ENCODE measurements at regions not wholly inside any gene's neighbourhood (a gene's known extent, or its start where the extent isn't known, plus 50 kb on each side); places are given as distances from the start of the nearest gene placed in this dataset.

GRCh38 chr13:76634431-76635191 is 251.6 kb downstream of the KCTD12 start:
- TF ChIP-seq CTCF (IDR thresholded peaks at IDR 0.05; ENCODE audit: control extremely low read depth, extremely low read depth): no peak
- 77 to 88% methylated on average over 6 of the region's 6 CpGs for WGBS, 2 donors
- DNase-seq (no peak), ATAC-seq (ENCODE audit: insufficient read depth, low FRiP score) (no peak)
- H3K36me3 ChIP-seq (ENCODE audit: control insufficient read depth in 4 of 4, insufficient read depth in 4 of 4, low read length in 4 of 4): no peaks in the 10 kb centered on the region
- no peak overlapping the region for H3K27ac ChIP-seq (ENCODE audit: low read depth in 1 of 2, low read length in 1 of 2)
- H3K4me1 ChIP-seq (ENCODE audit: control insufficient read depth in 5 of 5, insufficient read depth in 5 of 5, low read length in 5 of 5): peaks cover 0 to 28% (median 2%) of the 10 kb centered on the region in 5 donors
- H3K9me3 ChIP-seq (ENCODE audit: control insufficient read depth in 4 of 4, insufficient read depth in 3 of 4, low read length in 3 of 4): no peaks in the 10 kb centered on the region
- no peak overlapping the region for H3K9ac ChIP-seq (ENCODE audit: insufficient read depth in 1 of 2, low read length in 2 of 2)
- no peak overlapping the region for H3K4me3 ChIP-seq
- H3K27me3 ChIP-seq (ENCODE audit: control insufficient read depth in 3 of 3, insufficient read depth in 3 of 3, low read length in 2 of 3): no peaks in the 10 kb centered on the region

GRCh38 chr13:76632401-76633044 is 253.7 kb downstream of the KCTD12 start:
- Histone ChIP-seq H3K9me3 (ENCODE audit: control insufficient read depth in 4 of 4, insufficient read depth in 3 of 4, low read length in 3 of 4) (peaks cover 0 to 2% (median 0%) of the 10 kb centered on the region in 4 donors), H3K27ac (ENCODE audit: low read depth in 1 of 2, low read length in 1 of 2) (no peak overlapping the region)
- no peak for ATAC-seq (ENCODE audit: insufficient read depth, low FRiP score)

GRCh38 chr13:76630629-76631230 is 255.5 kb downstream of the KCTD12 start:
- Histone ChIP-seq H3K36me3 (ENCODE audit: control insufficient read depth in 4 of 4, insufficient read depth in 4 of 4, low read length in 4 of 4) (no peaks in the 10 kb centered on the region), H3K4me1 (ENCODE audit: control insufficient read depth in 5 of 5, insufficient read depth in 5 of 5, low read length in 5 of 5) (peaks cover 0 to 3% (median 0%) of the 10 kb centered on the region in 5 donors), H3K9ac (ENCODE audit: insufficient read depth in 1 of 2, low read length in 2 of 2) (no peak overlapping the region), H3K9me3 (ENCODE audit: control insufficient read depth in 4 of 4, insufficient read depth in 3 of 4, low read length in 3 of 4) (peaks cover 0 to 2% (median under 1%) of the 10 kb centered on the region in 4 donors), H3K27ac (ENCODE audit: low read depth in 1 of 2, low read length in 1 of 2) (no peak overlapping the region), H3K27me3 (ENCODE audit: control insufficient read depth in 3 of 3, insufficient read depth in 3 of 3, low read length in 2 of 3) (no peaks in the 10 kb centered on the region), H3K4me3 (no peak overlapping the region)
- no peak for TF ChIP-seq CTCF (IDR thresholded peaks at IDR 0.05; ENCODE audit: control extremely low read depth, extremely low read depth)
- ATAC-seq (ENCODE audit: insufficient read depth, low FRiP score) (no peak), DNase-seq (no peak)
- 82 to 91% methylated on average over 5 of the region's 5 CpGs for WGBS, 2 donors

More at GRCh38 chr13:76632401-76633044, 253.7 kb downstream of the KCTD12 start:
- H3K9ac ChIP-seq (ENCODE audit: insufficient read depth in 1 of 2, low read length in 2 of 2): no peak overlapping the region
- H3K36me3 ChIP-seq (ENCODE audit: control insufficient read depth in 4 of 4, insufficient read depth in 4 of 4, low read length in 4 of 4): no peaks in the 10 kb centered on the region
- peak in 1 of 3 donors; percentile 29 for DNase-seq
- H3K4me1 ChIP-seq (ENCODE audit: control insufficient read depth in 5 of 5, insufficient read depth in 5 of 5, low read length in 5 of 5): peaks cover 0 to 21% (median 2%) of the 10 kb centered on the region in 5 donors
- WGBS, 2 donors: 68 to 73% methylated on average over 3 of the region's 3 CpGs
- no peak overlapping the region for H3K4me3 ChIP-seq
- no peak for TF ChIP-seq CTCF (IDR thresholded peaks at IDR 0.05; ENCODE audit: control extremely low read depth, extremely low read depth)
- H3K27me3 ChIP-seq (ENCODE audit: control insufficient read depth in 3 of 3, insufficient read depth in 3 of 3, low read length in 2 of 3): no peaks in the 10 kb centered on the region

Data from lung (tissue), 11 donors.